ENCODE measurements at regions not wholly inside any gene's neighbourhood (a gene's known extent, or its start where the extent isn't known, plus 50 kb on each side); places are given as distances from the start of the nearest gene placed in this dataset.

- Histone ChIP-seq H3K9me3 (no peaks in the 10 kb centered on the region), H3K27me3 (peaks cover 4% of the 10 kb centered on the region), H3K4me3 (no peak overlapping the region), H3K4me1 (no peaks in the 10 kb centered on the region), H3K27ac (no peak overlapping the region), H3K36me3 (no peaks in the 10 kb centered on the region)
- ATAC-seq (no peak), DNase-seq (no peak)
- no peak for TF ChIP-seq CTCF (IDR thresholded peaks at IDR 0.05)
- intact Hi-C loops (cut with DNase I), result no loop called here
Observed at GRCh38 chr2:129721236-129721635, 258.2 kb upstream of the RAB6C start.

- intact Hi-C loops (cut with DNase I), result no loop called here
- H3K9me3 ChIP-seq, result no peaks in the 10 kb centered on the region
- H3K4me1 ChIP-seq, result no peaks in the 10 kb centered on the region
- no peak overlapping the region for H3K4me3 ChIP-seq
- H3K27me3 ChIP-seq, result peaks cover 4% of the 10 kb centered on the region
- H3K36me3 ChIP-seq, result no peaks in the 10 kb centered on the region
- DNase-seq, result no peak
- no peak for ATAC-seq
- H3K27ac ChIP-seq, result no peak overlapping the region
- no peak for TF ChIP-seq CTCF (IDR thresholded peaks at IDR 0.05)
Observed at GRCh38 chr2:129721846-129722245, 257.6 kb upstream of the RAB6C start.

GRCh38 chr2:129722306-129723019, 257.0 kb upstream of the RAB6C start:
- no peak for DNase-seq
- TF ChIP-seq CTCF (IDR thresholded peaks at IDR 0.05), result no peak

GRCh38 chr2:129723277-129724020, 256.0 kb upstream of the RAB6C start:
- Histone ChIP-seq H3K9me3 (no peaks in the 10 kb centered on the region), H3K27me3 (peaks cover 4% of the 10 kb centered on the region), H3K4me1 (no peaks in the 10 kb centered on the region), H3K4me3 (no peak overlapping the region), H3K36me3 (no peaks in the 10 kb centered on the region), H3K27ac (no peak overlapping the region)
- no peak for TF ChIP-seq CTCF (IDR thresholded peaks at IDR 0.05)
- DNase-seq (no peak), ATAC-seq (no peak)
- intact Hi-C loops (cut with DNase I), result no loop called here

More at GRCh38 chr2:129722306-129723019, 257.0 kb upstream of the RAB6C start:
- ATAC-seq, result no peak
- H3K27me3 ChIP-seq, result peaks cover 4% of the 10 kb centered on the region
- H3K36me3 ChIP-seq, result no peaks in the 10 kb centered on the region
- H3K27ac ChIP-seq, result no peak overlapping the region
- no peaks in the 10 kb centered on the region for H3K4me1 ChIP-seq
- H3K9me3 ChIP-seq, result no peaks in the 10 kb centered on the region
- no peak overlapping the region for H3K4me3 ChIP-seq
- intact Hi-C loops (cut with DNase I), result no loop called here

GRCh38 chr2:129724021-129724757, 255.3 kb upstream of the RAB6C start:
- intact Hi-C loops (cut with DNase I), result no loop called here
- Histone ChIP-seq H3K4me1 (no peaks in the 10 kb centered on the region), H3K27me3 (peaks cover 4% of the 10 kb centered on the region), H3K27ac (no peak overlapping the region), H3K9me3 (no peaks in the 10 kb centered on the region), H3K36me3 (no peaks in the 10 kb centered on the region), H3K4me3 (no peak overlapping the region)
- no peak for TF ChIP-seq CTCF (IDR thresholded peaks at IDR 0.05)
- DNase-seq (no peak), ATAC-seq (no peak)
